ENCODE measurements at regions not wholly inside any gene's neighbourhood (a gene's known extent, or its start where the extent isn't known, plus 50 kb on each side); places are given as distances from the start of the nearest gene placed in this dataset.

- TF ChIP-seq POLR2A (IDR thresholded peaks at IDR 0.05; ENCODE audit: low read depth, low read length), result no peak
- TF ChIP-seq POLR2AphosphoS5 (IDR thresholded peaks at IDR 0.05; ENCODE audit: insufficient read depth, low read depth, low read length), result no peak
- TF ChIP-seq JUN (IDR thresholded peaks at IDR 0.05; ENCODE audit: borderline replicate concordance, insufficient read depth, insufficient read length, low read depth), result no peak
- TF ChIP-seq FOS (IDR thresholded peaks at IDR 0.05; ENCODE audit: borderline replicate concordance, insufficient read depth, low read length), result no peak
- TF ChIP-seq GATA2 (IDR thresholded peaks at IDR 0.05; ENCODE audit: insufficient read depth, insufficient read length, low read depth, low read length), result no peak
- TF ChIP-seq, protein P1, sequence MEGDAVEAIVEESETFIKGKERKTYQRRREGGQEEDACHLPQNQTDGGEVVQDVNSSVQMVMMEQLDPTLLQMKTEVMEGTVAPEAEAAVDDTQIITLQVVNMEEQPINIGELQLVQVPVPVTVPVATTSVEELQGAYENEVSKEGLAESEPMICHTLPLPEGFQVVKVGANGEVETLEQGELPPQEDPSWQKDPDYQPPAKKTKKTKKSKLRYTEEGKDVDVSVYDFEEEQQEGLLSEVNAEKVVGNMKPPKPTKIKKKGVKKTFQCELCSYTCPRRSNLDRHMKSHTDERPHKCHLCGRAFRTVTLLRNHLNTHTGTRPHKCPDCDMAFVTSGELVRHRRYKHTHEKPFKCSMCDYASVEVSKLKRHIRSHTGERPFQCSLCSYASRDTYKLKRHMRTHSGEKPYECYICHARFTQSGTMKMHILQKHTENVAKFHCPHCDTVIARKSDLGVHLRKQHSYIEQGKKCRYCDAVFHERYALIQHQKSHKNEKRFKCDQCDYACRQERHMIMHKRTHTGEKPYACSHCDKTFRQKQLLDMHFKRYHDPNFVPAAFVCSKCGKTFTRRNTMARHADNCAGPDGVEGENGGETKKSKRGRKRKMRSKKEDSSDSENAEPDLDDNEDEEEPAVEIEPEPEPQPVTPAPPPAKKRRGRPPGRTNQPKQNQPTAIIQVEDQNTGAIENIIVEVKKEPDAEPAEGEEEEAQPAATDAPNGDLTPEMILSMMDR (IDR thresholded peaks at IDR 0.05; ENCODE audit: extremely low read depth in 1 of 2, insufficient read depth in 1 of 2, low read depth in 1 of 2, low read length in 2 of 2), result no peak
- no peak for TF ChIP-seq MYC (IDR thresholded peaks at IDR 0.05; ENCODE audit: low read depth, low read length)
- no peak for TF ChIP-seq EZH2 (IDR thresholded peaks at IDR 0.05; ENCODE audit: borderline replicate concordance, low read depth, low read length, severe bottlenecking)
- TF ChIP-seq, protein P2, sequence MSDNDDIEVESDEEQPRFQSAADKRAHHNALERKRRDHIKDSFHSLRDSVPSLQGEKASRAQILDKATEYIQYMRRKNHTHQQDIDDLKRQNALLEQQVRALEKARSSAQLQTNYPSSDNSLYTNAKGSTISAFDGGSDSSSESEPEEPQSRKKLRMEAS (IDR thresholded peaks at IDR 0.05; ENCODE audit: insufficient read depth, insufficient read length), result no peak
- no TSS peak for BruUV-seq (replicated peaks)
- DNase-seq (ENCODE audit: low read depth, low spot score), result no peak
- Histone ChIP-seq H2AFZ (ENCODE audit: low read depth, low read length) (no peak overlapping the region), H3K4me1 (ENCODE audit: control insufficient read depth, extremely low read depth, insufficient read depth, low read length) (no peaks in the 10 kb centered on the region), H3K79me2 (ENCODE audit: control insufficient read depth, insufficient read depth, low read length) (no peaks in the 10 kb centered on the region), H3K4me2 (ENCODE audit: insufficient read depth, low read length) (no peak overlapping the region), H3K9me1 (replicated peaks; ENCODE audit: control insufficient read depth, extremely low read depth, insufficient read depth, low read length) (peaks cover 3% of the 10 kb centered on the region), H3K9me3 (replicated peaks; ENCODE audit: control insufficient read depth, insufficient read depth, low read length) (no peaks in the 10 kb centered on the region), H3K27me3 (ENCODE audit: control insufficient read depth in 2 of 2, insufficient read depth in 2 of 2, low read length in 2 of 2) (no peaks in the 10 kb centered on the region), H3K36me3 (ENCODE audit: control insufficient read depth in 2 of 2, extremely low read depth in 1 of 2, insufficient read depth in 2 of 2, low read length in 2 of 2) (no peaks in the 10 kb centered on the region), H3K9ac (replicated peaks; ENCODE audit: extremely low read depth, insufficient read depth, low read length) (no peak overlapping the region), H3K4me3 (replicated peaks in 1 of 3; ENCODE audit: insufficient read depth in 1 of 3, low read depth in 1 of 3, low read length in 3 of 3) (no peak overlapping the region), H4K20me1 (replicated peaks; ENCODE audit: control insufficient read depth, extremely low read depth, insufficient read depth, low read length) (no peaks in the 10 kb centered on the region), H3K27ac (ENCODE audit: insufficient read depth, low read depth, low read length) (no peak overlapping the region)
- no peak for FAIRE-seq
- dilution Hi-C loops (cut with MboI; ENCODE audit: extremely low pct_ligation_motif_present, low sequenced_read_pairs) (no loop called here), intact Hi-C loops (cut with micrococcal nuclease) (no loop called here)
- CTCF ChIA-PET, result no interaction called here
- POLR2A ChIA-PET, result no interaction called here
These were observed 118.7 kb downstream of the ZNF330 start for GRCh38 chr4:141339391-141339790.
